A549 (cell line): ENCODE measurements at regions not wholly inside any gene's neighbourhood (a gene's known extent, or its start where the extent isn't known, plus 50 kb on each side); places are given as distances from the start of the nearest gene placed in this dataset.
A peak's percentile ranks its signal among the peaks of the same experiment; 100 is the strongest.

Experiments used
- ATAC-seq, 2 experiments: fragments of 200-7000 bp in 1 of 2; fragments of >200 bp in 1 of 2; cut with Nextera tagmentation in 1 of 2; cut with Tn5 transposase in 1 of 2; 3 replicates each; pipeline versions ENCODE4 v1.8.0 to v1.9.1; 2018 to 2020; ENCODE audit warnings: mild to moderate bottlenecking in 1 of 2, moderate library complexity in 1 of 2
- CTCF ChIA-PET: fragments of 300-600 bp; sonication (Branson Sonifier 250); formaldehyde crosslinking; extraction: SDS; loops from one replicate; lab custom pipeline; 2021; ENCODE audit warnings: antibody characterized with exemption, inconsistent platforms; lab: Yijun Ruan, JAX
- POLR2A ChIA-PET: fragments of 350-600 bp; formaldehyde crosslinking; extraction: SDS; loops from one replicate; lab custom pipeline; 2021; ENCODE audit warnings: antibody characterized with exemption, inconsistent platforms; lab: Yijun Ruan, JAX
- DNase-seq, 2 experiments: peaks; one replicate each; pipeline versions ENCODE4 v3.0.0 to v3.0.0-alpha.2; 2011 to 2016; ENCODE audit warnings: low read depth in 1 of 2, low spot score in 1 of 2
- FAIRE-seq: peaks from 2 replicates; lab custom pipeline; 2011; peaks lifted over from hg19 to GRCh38; lab: Jason Lieb, UNC
- H3K27ac ChIP-seq, 2 experiments: fragments of >200 bp; sonication (Bioruptor Twin); formaldehyde crosslinking; 3 replicates each; pipeline ENCODE4 v1.5.1; 2016 to 2017
- H3K4me1 ChIP-seq: fragments of >200 bp; sonication (Bioruptor Twin); formaldehyde crosslinking; 3 replicates; pipeline ENCODE4 v1.6.1; 2016
- H3K4me2 ChIP-seq: fragments of >200 bp; sonication (Bioruptor Twin); formaldehyde crosslinking; 3 replicates; pipeline ENCODE4 v1.6.1; 2016
- H3K4me3 ChIP-seq: fragments of >200 bp; sonication (Bioruptor Twin); formaldehyde crosslinking; 3 replicates; pipeline ENCODE4 v1.5.1; 2016
- H3K9me3 ChIP-seq: fragments of >200 bp; sonication (Bioruptor Twin); formaldehyde crosslinking; 3 replicates; pipeline ENCODE4 v1.6.1; 2016
- BCL3 ChIP-seq: fragments of >200 bp; sonication (Bioruptor Twin); formaldehyde crosslinking; IDR thresholded peaks from 3 replicates; pipeline ENCODE4 v1.6.1; 2016
- BHLHE40 ChIP-seq: IDR thresholded peaks from 2 replicates; pipeline ENCODE4 v1.6.1; 2012; ENCODE audit warnings: low read depth, low read length, inconsistent platforms
- CBX2 ChIP-seq: fragments of 200-600 bp; sonication (generic); IDR thresholded peaks from 2 replicates; pipeline ENCODE4 v1.6.1; 2016; ENCODE audit warnings: low read depth, mild to moderate bottlenecking, borderline replicate concordance
- ELK1 ChIP-seq: fragments of 150-350 bp; IDR thresholded peaks from 2 replicates; pipeline ENCODE4 v1.6.1; 2014; ENCODE audit warnings: low read depth, mild to moderate bottlenecking, low read length
- FOSB ChIP-seq: fragments of 250-450 bp; sonication (Bioruptor Pico); IDR thresholded peaks from 2 replicates; pipeline ENCODE4 v1.5.0; 2020; ENCODE audit warnings: mild to moderate bottlenecking, moderate library complexity
- FOSL2 ChIP-seq, 2 experiments: fragments of 450-650 bp in 1 of 2; fragments of >200 bp in 1 of 2; sonication (Bioruptor Twin) in 1 of 2; formaldehyde crosslinking; IDR thresholded peaks; 2 replicates each; pipeline versions ENCODE4 v1.5.0 to v1.6.1; 2016 to 2020; ENCODE audit warnings: mild to moderate bottlenecking in 1 of 2, moderate library complexity in 1 of 2
- FOXS1 ChIP-seq: fragments of 250-450 bp; sonication (Bioruptor Pico); IDR thresholded peaks from 2 replicates; pipeline ENCODE4 v1.5.0; 2020; ENCODE audit warnings: mild to moderate bottlenecking, moderate library complexity
- HDAC2 ChIP-seq: fragments of 200-600 bp; sonication (generic); IDR thresholded peaks from 2 replicates; pipeline ENCODE4 v1.6.1; 2016
- HOXA7 ChIP-seq: fragments of 250-450 bp; sonication (Bioruptor Pico); IDR thresholded peaks from 2 replicates; pipeline ENCODE4 v1.5.0; 2020; ENCODE audit warnings: mild to moderate bottlenecking, moderate library complexity
- HOXB13 ChIP-seq: fragments of 250-450 bp; sonication (Bioruptor Pico); IDR thresholded peaks from 2 replicates; pipeline ENCODE4 v1.5.0; 2020; ENCODE audit warnings: low read depth, mild to moderate bottlenecking, moderate library complexity
- JUNB ChIP-seq: fragments of >200 bp; sonication (Bioruptor Twin); formaldehyde crosslinking; IDR thresholded peaks from 2 replicates; pipeline ENCODE4 v1.6.1; 2016
- MAFK ChIP-seq: fragments of 450-650 bp; IDR thresholded peaks from 2 replicates; pipeline ENCODE4 v1.6.1; 2014; ENCODE audit not compliant: partially characterized antibody
- MAZ ChIP-seq: fragments of 150-350 bp; IDR thresholded peaks from 2 replicates; pipeline ENCODE4 v1.6.1; 2014; ENCODE audit warnings: antibody characterized with exemption, low read depth, low read length, borderline replicate concordance
- NFE2L2 ChIP-seq: fragments of 150-350 bp; conservative IDR thresholded peaks from 2 replicates; pipeline ENCODE4 v1.6.1; 2014; ENCODE audit warnings: low read length
- NPAS2 ChIP-seq: fragments of 250-450 bp; sonication (Bioruptor Pico); IDR thresholded peaks from 2 replicates; pipeline ENCODE4 v1.8.0; 2022; ENCODE audit warnings: mild to moderate bottlenecking, moderate library complexity, borderline replicate concordance
- PBX3 ChIP-seq: IDR thresholded peaks from 2 replicates; pipeline ENCODE4 v1.6.1; 2012
- REST ChIP-seq: fragments of 200-600 bp; sonication (generic); IDR thresholded peaks from 2 replicates; pipeline ENCODE4 v1.6.1; 2016; ENCODE audit warnings: antibody characterized with exemption, mild to moderate bottlenecking, moderate library complexity
- TFCP2L1 ChIP-seq: fragments of 250-450 bp; sonication (Bioruptor Pico); IDR thresholded peaks from 2 replicates; pipeline ENCODE4 v1.5.0; 2021; ENCODE audit warnings: mild to moderate bottlenecking
- WGBS: methylation state at CpG from one replicate; pipeline ENCODE4 v1.1.6; 2017; ENCODE audit errors: missing lambda C conversion rate; 5-methylcytosine and 5-hydroxymethylcytosine counted together

- TF ChIP-seq REST (no peak), MAFK (peak; percentile 80), CBX2 (no peak), FOSB (CRISPR knock-in tag) (no peak), ELK1 (no peak), FOXS1 (CRISPR knock-in tag) (no peak), TFCP2L1 (CRISPR knock-in tag) (no peak), PBX3 (0 out of 2 replicates have a peak, but pooled peaks have one; percentile 26), HOXA7 (no peak), HDAC2 (no peak), MAZ (no peak), NFE2L2 (no peak), BCL3 (peak; percentile 90; the same call in 2 of the 3 replicates), BHLHE40 (no peak), JUNB (peak; percentile 98), NPAS2 (CRISPR knock-in tag) (no peak), HOXB13 (CRISPR knock-in tag) (no peak)
Measured at GRCh38 chr6:146990821-146991798, 213.1 kb upstream of the STXBP5 start (continued).

GRCh38 chr6:146997062-146997461 is 207.2 kb upstream of the STXBP5 start:
- no peaks in the 10 kb centered on the region for H3K9me3 ChIP-seq
- 26% methylated on average over 1 of the region's 1 CpG for WGBS
- TF ChIP-seq FOSL2 (IDR thresholded peaks at IDR 0.05) (peak; percentile 25; the same call in 1 of the 2 replicates), FOSL2 (CRISPR knock-in tag; IDR thresholded peaks at IDR 0.05) (peak; percentile 42), REST (no peak)
- FAIRE-seq (no peak), DNase-seq (peak in 1 of 2 experiments; percentile 33), ATAC-seq (peak; percentile 63 to 68; a peak in 2 of 6 replicates)
- H3K4me1 ChIP-seq: peaks cover 32% of the 10 kb centered on the region
- CTCF ChIA-PET: no interaction called here
- peak overlapping the region; percentile 53 for H3K4me2 ChIP-seq
- peak overlapping the region; percentile 73 to 76 for H3K27ac ChIP-seq
- POLR2A ChIA-PET: no interaction called here
- H3K4me3 ChIP-seq: no peak overlapping the region
